Activated naive CD8-positive, alpha-beta T cell treated with anti-CD3 and anti-CD28 coated beads, Interleukin-2, amount 50 U/mL, for 16 hours (primary cell): ENCODE measurements at regions not wholly inside any gene's neighbourhood (a gene's known extent, or its start where the extent isn't known, plus 50 kb on each side); places are given as distances from the start of the nearest gene placed in this dataset.
"Not testable (repeated sequence)": the region's sequence is repeated elsewhere in the genome, so short reads cannot be mapped to it uniquely, and the experiment has no call there.

Experiments used
- DNase-seq: peaks from one replicate; pipeline ENCODE4 v3.0.0-alpha.2; 2020; ENCODE audit warnings: low read depth, low spot score

DNA sequence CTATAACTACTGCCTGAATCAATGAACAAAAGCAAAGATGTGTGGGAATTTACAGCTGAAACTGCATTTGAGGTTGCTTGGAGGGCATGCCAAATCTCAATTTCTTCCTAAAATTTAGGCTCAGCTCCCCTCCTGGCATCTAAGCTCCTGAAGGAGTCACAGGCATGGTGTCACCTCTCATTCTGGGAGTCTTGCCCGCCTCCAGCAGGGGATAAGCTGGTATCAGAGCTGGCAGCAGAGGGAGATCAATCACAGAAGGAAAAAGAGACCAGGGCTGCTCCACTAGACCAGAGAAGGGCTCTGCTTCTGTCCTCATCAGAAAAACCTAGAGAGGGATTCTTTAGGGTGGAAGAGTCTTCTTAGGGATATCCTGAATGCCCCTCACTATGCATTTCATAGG is 150.4 kb upstream of the SLC6A11 start:
- no peak for DNase-seq

DNA sequence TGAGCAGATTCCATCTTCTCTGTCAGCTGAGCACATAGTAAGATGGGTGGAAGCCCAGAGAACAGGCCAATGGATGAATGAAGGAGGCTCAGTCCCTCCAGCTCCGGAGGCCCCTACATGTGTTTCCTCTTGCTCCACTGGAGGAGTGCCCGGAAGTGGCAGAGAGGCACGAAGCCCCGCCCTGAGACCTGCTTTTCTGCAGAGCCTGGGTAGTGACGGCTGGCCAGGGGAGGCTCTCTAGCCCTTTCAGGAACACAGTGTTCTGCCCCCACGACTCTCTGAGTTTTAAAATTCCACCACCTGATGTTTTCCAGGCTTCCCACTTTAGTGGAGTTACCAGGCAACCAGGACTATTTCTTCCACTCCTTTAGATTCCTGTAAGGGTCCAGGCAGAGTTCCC is 149.4 kb upstream of the SLC6A11 start:
- DNase-seq, result no peak

DNA sequence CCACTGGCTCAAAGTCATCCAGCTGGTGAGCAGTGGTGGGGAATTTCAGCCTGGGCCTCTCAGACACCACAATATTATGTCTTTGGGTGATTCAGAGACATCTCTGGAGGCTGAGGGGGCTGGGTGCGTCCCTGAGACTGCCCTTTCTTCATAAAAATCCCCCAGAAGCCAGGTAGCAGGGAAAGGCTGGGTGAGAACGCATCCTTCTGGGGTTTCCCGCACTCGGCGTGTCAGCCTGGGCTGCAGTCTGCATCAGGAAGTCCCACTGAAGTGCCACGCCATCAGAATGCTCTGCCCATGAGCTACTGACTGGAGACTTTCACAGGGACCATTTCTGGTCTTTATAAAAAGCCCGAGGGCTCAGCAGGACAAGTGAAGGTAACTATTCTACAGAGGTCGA is 148.8 kb upstream of the SLC6A11 start:
- no peak for DNase-seq

DNA sequence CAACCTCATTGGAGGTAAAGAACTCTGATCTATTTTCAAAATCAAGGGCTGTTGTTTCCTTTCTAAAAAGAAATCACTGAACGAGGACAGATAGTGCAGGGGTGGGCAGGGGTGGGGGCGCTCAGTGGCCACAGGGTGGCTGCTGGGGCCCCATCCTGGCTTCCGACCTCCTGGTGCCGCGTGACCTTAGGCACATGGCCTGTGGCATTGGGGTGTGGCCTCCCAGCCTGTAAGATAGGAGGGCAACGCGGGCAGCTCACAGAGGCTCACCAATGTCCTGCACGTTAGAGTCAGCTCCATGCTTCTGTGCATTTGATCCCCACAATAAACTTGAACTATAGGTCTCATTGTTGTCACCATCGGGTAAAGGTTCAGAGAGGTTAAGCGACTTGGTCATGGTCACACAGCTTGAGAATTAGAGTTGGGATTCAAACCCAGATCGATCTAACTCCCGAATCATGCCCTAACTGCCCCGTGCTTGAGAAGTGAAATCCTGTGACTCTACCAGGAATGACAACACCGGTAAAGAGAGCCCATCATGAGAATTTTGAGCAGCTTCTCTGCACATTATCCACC is 148.0 kb upstream of the SLC6A11 start:
- no peak for DNase-seq

DNA sequence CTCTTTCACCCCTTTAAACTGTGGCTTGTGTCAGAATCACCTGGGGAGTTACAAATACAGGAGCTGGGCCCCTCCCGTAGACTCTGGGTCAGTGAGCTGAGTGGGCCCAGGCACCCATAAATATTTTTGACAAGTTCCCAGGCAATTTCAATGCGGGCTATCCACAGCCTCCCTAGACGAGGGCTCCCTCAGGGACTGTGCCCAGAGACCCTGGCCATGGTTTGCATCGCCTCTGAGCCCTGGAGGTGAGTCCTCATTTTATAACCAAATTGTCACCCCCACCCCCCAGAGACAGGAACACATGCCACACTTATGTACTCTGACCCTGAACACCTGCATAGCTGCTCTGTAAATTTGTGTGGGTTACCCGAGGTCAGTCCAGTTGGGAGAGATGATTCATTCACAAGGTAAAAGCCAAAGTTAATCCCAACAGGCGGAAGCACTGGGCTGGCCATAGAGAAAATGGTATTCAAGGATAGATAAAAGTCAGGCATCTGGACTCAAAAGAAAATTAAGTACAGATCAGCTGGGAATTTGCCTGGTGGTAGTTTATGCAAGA is 146.5 kb upstream of the SLC6A11 start:
- DNase-seq, result no peak

DNA sequence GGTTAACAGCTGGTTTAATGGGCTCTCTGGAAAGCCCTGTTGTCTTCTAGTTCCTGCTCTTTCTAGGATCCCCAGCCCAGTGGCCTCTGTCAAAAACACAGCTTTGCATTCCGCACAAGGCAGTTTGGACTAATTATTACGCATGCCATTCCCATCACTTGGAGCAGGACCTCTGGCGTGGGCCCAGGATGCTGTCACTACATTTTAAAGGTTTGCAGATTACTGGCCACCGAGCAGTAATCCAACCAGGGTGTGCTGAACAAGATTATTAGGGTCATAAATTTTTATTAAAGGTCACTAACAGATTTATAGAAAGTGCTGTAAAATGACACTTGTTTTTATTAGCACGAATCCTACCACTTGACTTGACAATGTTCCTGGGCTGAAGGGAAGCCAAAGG is 143.6 kb upstream of the SLC6A11 start:
- no peak for DNase-seq

- no peak for DNase-seq
Measured at GRCh38 chr3:10674578-10674977, 141.4 kb upstream of the SLC6A11 start.

DNA sequence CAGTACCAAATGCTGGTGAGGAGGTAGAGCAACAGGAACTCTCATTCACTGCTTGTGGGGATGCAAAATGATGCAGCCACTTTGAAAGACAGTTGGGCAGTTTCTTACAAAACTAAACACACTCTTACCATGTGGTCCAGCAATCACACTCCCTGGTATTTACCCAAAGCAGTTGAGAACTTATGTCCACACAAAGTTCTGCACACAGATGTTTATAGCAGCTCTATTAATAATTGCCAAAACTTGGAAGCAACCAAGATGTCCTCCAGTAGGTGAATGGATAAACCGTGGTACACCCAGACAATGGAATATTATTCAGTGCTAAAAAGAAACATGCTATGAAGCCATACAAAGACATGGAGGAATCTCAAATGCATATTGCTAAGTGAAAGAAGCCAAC is 139.1 kb upstream of the SLC6A11 start:
- DNase-seq, result no peak

DNA sequence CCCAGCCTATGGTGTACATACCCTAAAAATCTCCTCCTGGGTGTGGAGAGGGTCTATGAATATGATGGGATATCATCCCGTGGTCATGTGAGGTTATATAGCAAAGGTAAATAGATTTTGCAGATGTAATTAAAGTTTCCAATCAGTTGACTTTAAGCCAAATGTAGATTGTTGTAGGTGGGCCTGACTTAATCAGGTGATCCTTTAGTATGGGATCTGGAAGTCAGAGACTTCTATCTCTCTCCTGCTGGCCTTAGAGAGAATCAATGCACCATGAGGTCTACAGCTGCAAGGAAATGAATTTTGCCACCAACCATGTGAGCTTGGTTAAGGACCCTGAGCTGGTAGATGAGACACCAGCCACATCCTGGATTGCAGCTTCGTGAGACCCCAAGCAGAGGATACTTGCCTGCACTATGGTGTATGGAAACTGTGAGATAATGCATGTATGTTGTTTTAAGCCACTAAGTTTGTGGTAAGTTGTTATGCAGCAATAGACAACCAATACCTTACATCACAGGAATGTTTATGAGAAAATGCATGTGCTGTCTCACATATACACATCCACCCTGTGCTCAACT is 137.1 kb upstream of the SLC6A11 start:
- no peak for DNase-seq

- DNase-seq, result no peak
Measured at GRCh38 chr3:10680796-10681195, 135.2 kb upstream of the SLC6A11 start.

DNA sequence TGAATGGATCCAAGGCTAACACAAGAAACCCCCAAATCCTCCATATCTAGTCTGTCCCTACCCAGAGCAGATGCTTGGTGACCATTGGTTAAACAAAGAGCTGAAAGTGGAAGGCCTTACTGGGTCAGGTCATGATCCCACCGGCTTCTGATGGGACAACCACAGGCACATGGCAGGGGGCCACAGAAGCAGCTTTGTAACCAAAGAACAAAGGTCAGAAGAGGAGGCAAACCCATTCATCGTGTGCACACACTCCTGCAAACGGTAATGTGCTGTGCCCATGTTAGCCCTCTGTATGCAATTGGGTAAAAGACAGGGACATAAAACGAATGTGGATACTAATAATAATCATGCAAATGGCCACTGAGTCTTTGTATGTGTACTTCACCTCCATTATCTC is 133.3 kb upstream of the SLC6A11 start:
- no peak for DNase-seq

GRCh38 chr3:10683106-10683505 is 132.9 kb upstream of the SLC6A11 start:
- DNase-seq, result no peak

DNA sequence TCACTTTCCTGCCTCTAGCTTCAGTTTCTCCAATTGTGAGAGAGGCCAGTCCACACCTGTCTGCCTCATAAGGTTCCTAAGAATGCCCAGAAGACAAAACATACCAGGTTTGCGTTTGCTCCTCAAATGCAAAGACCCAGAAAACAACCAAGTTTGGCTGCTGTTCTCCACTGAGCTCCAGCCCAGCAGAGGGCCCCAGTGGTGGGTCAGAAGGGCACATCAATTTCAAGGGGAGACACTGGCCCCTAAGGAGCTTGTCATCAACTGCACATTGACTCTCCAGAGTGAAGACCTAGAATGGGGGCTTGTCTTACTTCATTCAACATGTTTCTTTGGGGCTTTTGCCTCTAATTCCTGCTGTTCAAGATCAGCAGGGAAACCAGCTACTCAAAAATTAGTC is 127.9 kb upstream of the SLC6A11 start:
- DNase-seq, result no peak

- DNase-seq, result no peak
Measured at GRCh38 chr3:10688548-10689172, 127.4 kb upstream of the SLC6A11 start.

DNA sequence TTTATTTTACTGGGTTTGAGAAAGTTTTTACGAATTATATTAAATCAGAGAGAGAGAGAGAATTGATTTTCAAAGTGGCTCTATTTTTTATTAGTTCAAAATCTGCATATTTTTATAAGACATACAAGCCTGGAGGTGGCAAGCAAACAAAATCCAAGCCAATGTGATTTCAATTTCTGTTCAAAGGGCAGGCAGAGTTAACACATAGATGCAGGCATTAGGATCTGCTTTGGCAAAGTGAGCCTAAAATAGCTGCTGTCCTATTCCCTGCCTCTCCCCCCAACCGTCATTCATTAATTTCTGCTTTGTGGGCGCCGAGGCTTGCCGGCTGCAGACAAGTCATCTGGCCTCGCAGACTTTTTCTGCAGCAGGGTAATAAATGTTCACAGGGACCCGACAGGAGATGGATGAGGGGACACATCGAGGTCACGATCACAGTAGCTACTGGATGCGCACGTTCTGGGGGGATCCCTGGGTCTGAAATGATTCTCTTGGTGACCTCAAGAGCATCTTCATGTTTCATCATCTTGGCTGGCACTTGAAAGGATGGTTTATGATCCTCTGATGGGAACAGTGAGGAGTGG is 123.9 kb upstream of the SLC6A11 start:
- DNase-seq, result no peak

DNA sequence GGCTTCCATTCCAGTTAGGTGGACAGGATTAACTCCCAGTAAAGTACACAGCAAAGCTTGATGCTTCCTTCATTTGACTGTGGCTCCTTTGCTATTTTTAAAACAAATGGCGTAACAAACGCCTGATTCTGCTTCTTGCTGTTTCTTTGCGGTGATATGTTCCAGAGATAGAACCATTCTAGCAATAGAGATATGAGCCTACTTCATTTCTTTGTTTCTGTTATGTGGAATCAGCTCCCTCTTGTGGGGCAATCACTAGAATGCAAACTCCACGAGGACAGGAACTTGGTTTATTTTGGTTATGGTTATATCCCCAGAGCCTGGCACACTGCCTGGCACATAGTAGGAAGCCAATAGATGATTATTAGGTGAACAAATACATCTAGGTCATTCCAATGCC is 122.6 kb upstream of the SLC6A11 start:
- no peak for DNase-seq

GRCh38 chr3:10694179-10694578 is 121.8 kb upstream of the SLC6A11 start:
- DNase-seq, result no peak

GRCh38 chr3:10695186-10695585 is 120.8 kb upstream of the SLC6A11 start:
- not testable (repeated sequence) for DNase-seq

DNA sequence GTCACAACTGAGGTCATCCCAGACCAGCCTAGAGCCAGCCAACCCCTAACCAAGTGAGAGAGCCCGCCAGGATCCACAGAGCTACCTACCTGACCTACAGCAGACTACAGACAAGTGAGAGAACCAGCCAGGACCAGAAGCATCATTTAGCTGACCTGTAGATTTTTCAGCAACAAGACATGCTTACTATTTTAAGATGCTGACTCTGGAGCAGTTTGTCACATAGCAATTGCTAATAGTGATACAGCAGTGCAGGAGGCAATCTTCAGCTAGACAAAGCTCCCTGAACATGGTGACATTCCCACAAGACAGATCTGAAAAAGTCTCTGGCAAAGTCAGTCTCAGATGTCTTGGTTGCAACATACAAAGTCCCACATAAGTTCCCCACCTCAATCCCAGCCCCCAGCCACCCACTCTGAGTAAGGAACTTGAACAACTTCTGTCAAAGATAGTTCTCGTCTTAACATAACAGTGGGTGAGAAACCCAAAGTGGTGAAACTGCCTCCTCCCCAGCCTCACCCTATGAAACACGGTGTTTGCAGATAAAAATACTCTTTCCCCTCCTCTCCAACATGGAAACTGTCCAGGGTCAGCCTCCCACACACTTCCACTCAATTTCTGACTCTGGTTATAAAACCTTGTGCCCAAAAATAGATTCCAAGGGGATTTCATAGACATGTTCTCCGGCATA is 120.3 kb upstream of the SLC6A11 start:
- no peak for DNase-seq

DNA sequence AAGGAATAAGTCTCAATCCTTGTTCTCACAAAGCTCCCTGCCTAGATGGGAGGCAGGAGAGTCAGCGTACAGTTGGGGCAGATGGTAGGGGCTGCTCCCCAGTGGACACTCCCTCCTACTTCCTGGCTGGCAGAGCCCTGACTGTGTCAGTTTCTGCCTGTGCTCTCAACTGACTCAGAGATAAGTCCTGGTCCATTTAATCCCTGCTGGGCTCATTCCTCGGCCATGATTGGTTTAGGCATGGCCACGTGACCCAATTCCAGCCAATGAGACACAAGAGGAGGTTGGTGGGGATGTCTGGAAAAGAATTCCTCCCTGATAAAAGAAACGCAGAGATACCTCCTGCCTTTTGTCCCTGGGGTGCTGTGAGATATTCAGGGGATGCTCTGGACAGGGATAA is 118.1 kb upstream of the SLC6A11 start:
- DNase-seq, result no peak

DNA sequence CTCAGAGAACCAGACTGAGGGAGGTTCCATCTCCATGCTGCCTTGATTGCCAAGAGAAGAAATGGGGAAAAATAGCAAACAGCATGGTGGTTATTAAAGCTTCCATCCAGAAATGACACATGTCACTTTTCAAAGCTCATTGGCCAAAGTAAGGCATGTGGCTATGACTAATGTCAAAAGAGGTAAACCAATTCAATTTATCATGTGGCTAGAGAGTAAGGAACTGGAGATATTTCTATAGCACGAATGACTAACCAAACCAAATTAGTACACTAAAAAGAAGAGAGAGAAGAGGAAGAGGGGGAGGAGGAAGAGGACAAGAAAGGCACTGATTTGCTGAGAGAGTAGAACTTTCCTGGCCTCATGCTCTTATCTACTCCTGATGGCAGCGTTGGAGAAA is 115.2 kb upstream of the SLC6A11 start:
- DNase-seq, result no peak
